Neuronal stem cell (in vitro differentiated cells): ENCODE measurements at regions not wholly inside any gene's neighbourhood (a gene's known extent, or its start where the extent isn't known, plus 50 kb on each side); places are given as distances from the start of the nearest gene placed in this dataset.

Source experiments
- DNase-seq: peaks from one replicate; pipeline ENCODE4 v3.0.0-alpha.2; 2013; ENCODE audit warnings: low spot score
- H2AFZ ChIP-seq: one replicate; pipeline ENCODE4 v1.6.1; 2013; ENCODE audit warnings: mild to moderate bottlenecking, low read length, inconsistent platforms
- H2AK5ac ChIP-seq: 2 replicates; pipeline ENCODE4 v1.6.1; 2013; ENCODE audit warnings: low read depth, mild to moderate bottlenecking, inconsistent platforms, low read length, moderate library complexity, mixed read lengths
- H2BK120ac ChIP-seq: 2 replicates; pipeline ENCODE4 v1.6.1; 2013; ENCODE audit warnings: low read depth, mild to moderate bottlenecking, inconsistent platforms, low read length, moderate library complexity, mixed read lengths
- H2BK12ac ChIP-seq: one replicate; pipeline ENCODE4 v1.6.1; 2013; ENCODE audit warnings: low read length, inconsistent platforms
- H2BK15ac ChIP-seq: 2 replicates; pipeline ENCODE4 v1.6.1; 2013; ENCODE audit warnings: mild to moderate bottlenecking, low read length, inconsistent platforms, mixed read lengths
- H2BK5ac ChIP-seq: one replicate; pipeline ENCODE4 v1.6.1; 2013; ENCODE audit warnings: inconsistent platforms, mild to moderate bottlenecking, low read length, moderate library complexity
- H3K14ac ChIP-seq: one replicate; pipeline ENCODE4 v1.6.1; 2013; ENCODE audit warnings: low read length, inconsistent platforms
- H3K18ac ChIP-seq: 2 replicates; pipeline ENCODE4 v1.6.1; 2013; ENCODE audit warnings: low read length, inconsistent platforms
- H3K23ac ChIP-seq: 2 replicates; pipeline ENCODE4 v1.6.1; 2013; ENCODE audit warnings: low read depth, mild to moderate bottlenecking, mixed read lengths, low read length, inconsistent platforms; ENCODE audit not compliant: poor library complexity
- H3K27ac ChIP-seq: replicated peaks from 3 replicates; pipeline ENCODE4 v1.5.1; 2013; ENCODE audit warnings: low read length, inconsistent platforms
- H3K27me3 ChIP-seq, 3 experiments: 2 replicates each; pipeline ENCODE4 v1.6.1; 2013; ENCODE audit warnings: low read length in 3 of 3, mild to moderate bottlenecking in 2 of 3, inconsistent platforms in 1 of 3, low read depth in 1 of 3, mixed read lengths in 1 of 3, moderate library complexity in 1 of 3; ENCODE audit not compliant: control insufficient read depth in 3 of 3, insufficient read depth in 3 of 3
- H3K36me3 ChIP-seq, 2 donors: replicated peaks in 1 of 2; 2 replicates each; pipeline ENCODE4 v1.6.1; 2013; ENCODE audit warnings: low read length in 2 of 2; ENCODE audit not compliant: control insufficient read depth in 2 of 2, insufficient read depth in 2 of 2
- H3K4ac ChIP-seq: 2 replicates; pipeline ENCODE4 v1.6.1; 2013; ENCODE audit warnings: inconsistent platforms, mild to moderate bottlenecking, low read length, moderate library complexity
- H3K4me1 ChIP-seq, 2 donors: 1 replicate in 1 of 2; 2 replicates in 1 of 2; pipeline ENCODE4 v1.6.1; 2013; ENCODE audit warnings: low read length in 2 of 2, low read depth in 1 of 2; ENCODE audit not compliant: control insufficient read depth in 2 of 2, insufficient read depth in 1 of 2
- H3K4me2 ChIP-seq: one replicate; pipeline ENCODE4 v1.6.1; 2013; ENCODE audit warnings: mild to moderate bottlenecking, low read length, inconsistent platforms; ENCODE audit not compliant: insufficient read depth, poor library complexity, severe bottlenecking
- H3K4me3 ChIP-seq, 2 donors: 2 replicates each; pipeline ENCODE4 v1.5.1; 2013; ENCODE audit warnings: low read length in 2 of 2, mild to moderate bottlenecking in 2 of 2, inconsistent platforms in 1 of 2, moderate library complexity in 1 of 2
- H3K79me1 ChIP-seq: one replicate; pipeline ENCODE4 v1.6.1; 2013; ENCODE audit warnings: low read depth, mild to moderate bottlenecking, inconsistent platforms, low read length, moderate library complexity
- H3K9ac ChIP-seq: one replicate; pipeline ENCODE4 v1.6.1; 2013; ENCODE audit warnings: mild to moderate bottlenecking, low read depth, low read length, inconsistent platforms; ENCODE audit not compliant: poor library complexity
- H3K9me3 ChIP-seq, 2 donors: replicated peaks in 1 of 2; 2 replicates each; pipeline versions ENCODE3 to v1.6.1; 2013; ENCODE audit warnings: low read length in 2 of 2, mild to moderate bottlenecking in 2 of 2, inconsistent platforms in 1 of 2, low read depth in 1 of 2, mixed read lengths in 1 of 2, moderate library complexity in 1 of 2; ENCODE audit not compliant: control insufficient read depth in 2 of 2, insufficient read depth in 1 of 2
- H4K8ac ChIP-seq: one replicate; pipeline ENCODE4 v1.6.1; 2013; ENCODE audit warnings: low read depth, mild to moderate bottlenecking, inconsistent platforms, low read length, moderate library complexity
- H4K91ac ChIP-seq: one replicate; pipeline ENCODE4 v1.6.1; 2013; ENCODE audit warnings: low read length, low read depth, mild to moderate bottlenecking, inconsistent platforms; ENCODE audit not compliant: poor library complexity
- WGBS, 2 donors: extraction: QIAGEN DNeasy Blood & Tissue Kit; methylation state at CpG; one replicate each; pipeline ENCODE4 v1.1.7; 2013; ENCODE audit warnings: missing lambda C conversion rate in 2 of 2, mixed read lengths in 1 of 2; ENCODE audit not compliant: insufficient read length in 2 of 2, insufficient replicate concordance in 1 of 2; ENCODE audit errors: extremely low coverage in 2 of 2; 5-methylcytosine and 5-hydroxymethylcytosine counted together

GRCh38 chr7:9785211-9785610, 1188.5 kb upstream of the PHF14 start:
- Histone ChIP-seq H4K8ac (no peak overlapping the region), H3K79me1 (no peaks in the 10 kb centered on the region), H2BK15ac (no peak overlapping the region), H3K36me3 (no peaks in the 10 kb centered on the region), H2AK5ac (no peak overlapping the region), H3K4me2 (no peak overlapping the region), H2BK120ac (no peak overlapping the region), H3K4me3 (no peak overlapping the region), H2AFZ (no peak overlapping the region), H3K18ac (no peak overlapping the region), H3K27ac (no peak overlapping the region), H2BK12ac (no peak overlapping the region), H3K14ac (no peak overlapping the region), H3K23ac (no peak overlapping the region), H3K9ac (no peak overlapping the region), H3K4me1 (peaks cover 0 to 5% of the 10 kb centered on the region in 2 donors), H3K27me3 (no peaks in the 10 kb centered on the region), H2BK5ac (no peak overlapping the region), H3K4ac (no peak overlapping the region), H3K9me3 (no peaks in the 10 kb centered on the region), H4K91ac (no peak overlapping the region)
- DNase-seq: no peak
- no CpG with 5 or more reads among the region's 1 CpG for WGBS, 2 donors

GRCh38 chr7:9796241-9796640, 1177.4 kb upstream of the PHF14 start:
- Histone ChIP-seq H3K36me3 (no peaks in the 10 kb centered on the region), H3K4me1 (no peaks in the 10 kb centered on the region), H2BK5ac (no peak overlapping the region), H2AFZ (no peak overlapping the region), H3K9me3 (no peaks in the 10 kb centered on the region), H3K27me3 (no peaks in the 10 kb centered on the region), H3K4me2 (no peak overlapping the region), H2BK120ac (no peak overlapping the region), H3K9ac (no peak overlapping the region), H3K4ac (no peak overlapping the region), H4K8ac (no peak overlapping the region), H4K91ac (no peak overlapping the region), H3K79me1 (no peaks in the 10 kb centered on the region), H3K4me3 (no peak overlapping the region), H3K23ac (no peak overlapping the region), H2BK15ac (no peak overlapping the region), H3K14ac (no peak overlapping the region), H2AK5ac (no peak overlapping the region), H3K18ac (no peak overlapping the region), H2BK12ac (no peak overlapping the region), H3K27ac (no peak overlapping the region)
- no CpG with 5 or more reads among the region's 1 CpG for WGBS, 2 donors
- no peak for DNase-seq

- H3K27ac ChIP-seq: no peak overlapping the region
- no peak overlapping the region for H3K9ac ChIP-seq
- peak overlapping the region; percentile 4 for H4K8ac ChIP-seq
- H3K18ac ChIP-seq: no peak overlapping the region
- peak overlapping the region; percentile 3 for H3K23ac ChIP-seq
- no peaks in the 10 kb centered on the region for H3K27me3 ChIP-seq
- no CpG with 5 or more reads among the region's 20 CpGs for WGBS, 2 donors
- no peak overlapping the region for H3K4me2 ChIP-seq
- H3K14ac ChIP-seq: peak overlapping the region; percentile 89
- no peaks in the 10 kb centered on the region for H3K79me1 ChIP-seq
- H2AFZ ChIP-seq: no peak overlapping the region
- H3K9me3 ChIP-seq: no peaks in the 10 kb centered on the region
- no peak overlapping the region for H2BK120ac ChIP-seq
- no peak overlapping the region for H2BK15ac ChIP-seq
- H3K4ac ChIP-seq: no peak overlapping the region
- peak overlapping the region; percentile 66 for H2BK5ac ChIP-seq
- H3K4me1 ChIP-seq: no peaks in the 10 kb centered on the region
- no peak for DNase-seq
- no peak overlapping the region for H2AK5ac ChIP-seq
- no peak overlapping the region for H4K91ac ChIP-seq
- H2BK12ac ChIP-seq: no peak overlapping the region
- H3K36me3 ChIP-seq: no peaks in the 10 kb centered on the region
- H3K4me3 ChIP-seq: no peak overlapping the region
Observed at GRCh38 chr7:9822458-9823290, 1151.0 kb upstream of the PHF14 start.

GRCh38 chr7:9835199-9835598, 1138.5 kb upstream of the PHF14 start:
- H2AK5ac ChIP-seq: no peak overlapping the region
- no peaks in the 10 kb centered on the region for H3K27me3 ChIP-seq
- no peak overlapping the region for H4K91ac ChIP-seq
- H3K9me3 ChIP-seq: no peaks in the 10 kb centered on the region
- H4K8ac ChIP-seq: no peak overlapping the region
- no peaks in the 10 kb centered on the region for H3K4me1 ChIP-seq
- H3K23ac ChIP-seq: no peak overlapping the region
- H2BK5ac ChIP-seq: no peak overlapping the region
- no peak overlapping the region for H3K4me3 ChIP-seq
- no peak overlapping the region for H3K27ac ChIP-seq
- WGBS, 2 donors: no CpG with 5 or more reads among the region's 3 CpGs
- H2BK120ac ChIP-seq: no peak overlapping the region
- no peak overlapping the region for H3K9ac ChIP-seq
- H3K4me2 ChIP-seq: no peak overlapping the region
- H2BK15ac ChIP-seq: no peak overlapping the region
- no peaks in the 10 kb centered on the region for H3K79me1 ChIP-seq
- no peaks in the 10 kb centered on the region for H3K36me3 ChIP-seq
- H2AFZ ChIP-seq: no peak overlapping the region
- DNase-seq: no peak
- H3K4ac ChIP-seq: no peak overlapping the region
- H3K18ac ChIP-seq: no peak overlapping the region
- H2BK12ac ChIP-seq: no peak overlapping the region
- H3K14ac ChIP-seq: no peak overlapping the region
